KBM-7 (cell line): ENCODE measurements at regions not wholly inside any gene's neighbourhood (a gene's known extent, or its start where the extent isn't known, plus 50 kb on each side); places are given as distances from the start of the nearest gene placed in this dataset.

Experiments used
- DNase-seq: peaks from one replicate; pipeline ENCODE4 v3.0.0-alpha.2; 2015
- in situ Hi-C: fragments of 300-500 bp; cut with MboI; formaldehyde crosslinking; loops from 2 replicates; pipeline ENCODE4 v1.14.3; 2020; ENCODE audit warnings: low sequenced_read_pairs, low pct_unique_long_range_greater_than_20kb, mixed read lengths

DNA sequence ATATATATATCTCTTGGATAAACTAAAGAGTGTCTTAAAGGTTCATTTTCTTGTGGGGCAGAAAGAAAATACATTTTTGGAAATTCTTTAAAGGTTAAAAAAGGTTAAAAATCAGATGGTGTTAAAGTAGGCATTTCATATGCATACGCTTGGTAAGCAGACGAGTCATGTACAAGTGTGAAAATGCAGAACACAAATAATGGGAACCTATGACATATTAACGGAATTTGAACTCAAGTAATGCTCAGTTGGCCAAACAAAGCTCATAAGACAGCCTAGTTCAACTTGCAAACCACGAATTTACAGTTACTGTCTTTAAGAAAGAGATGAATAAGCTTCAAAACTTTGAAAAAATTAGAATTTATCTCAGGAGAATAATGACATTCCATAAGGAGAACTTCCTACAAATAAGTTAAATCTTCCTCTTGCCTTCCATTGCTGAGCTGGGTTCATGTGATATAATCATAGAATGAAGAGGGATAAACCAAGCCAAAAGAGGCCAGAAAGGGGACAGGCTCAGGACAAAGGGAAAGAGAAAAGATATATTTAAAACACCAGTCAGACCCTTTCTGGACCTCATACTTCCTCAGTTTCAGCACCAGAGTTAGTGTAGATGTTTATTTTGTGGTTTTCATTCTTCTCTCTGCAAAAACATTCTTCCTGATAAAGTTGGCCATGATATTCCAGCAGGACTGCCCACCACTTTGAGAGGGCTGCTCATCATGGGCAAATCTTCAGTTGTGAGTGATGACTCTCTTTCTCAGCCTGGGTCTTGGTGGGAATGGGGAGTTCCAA, 256.7 kb upstream of the CD180 start:
- in situ Hi-C loops = no loop called here
- peak; percentile 7 for DNase-seq

- in situ Hi-C loops = no loop called here
- DNase-seq = no peak
Measured at GRCh38 chr5:67451640-67452279, 255.2 kb upstream of the CD180 start.

DNA sequence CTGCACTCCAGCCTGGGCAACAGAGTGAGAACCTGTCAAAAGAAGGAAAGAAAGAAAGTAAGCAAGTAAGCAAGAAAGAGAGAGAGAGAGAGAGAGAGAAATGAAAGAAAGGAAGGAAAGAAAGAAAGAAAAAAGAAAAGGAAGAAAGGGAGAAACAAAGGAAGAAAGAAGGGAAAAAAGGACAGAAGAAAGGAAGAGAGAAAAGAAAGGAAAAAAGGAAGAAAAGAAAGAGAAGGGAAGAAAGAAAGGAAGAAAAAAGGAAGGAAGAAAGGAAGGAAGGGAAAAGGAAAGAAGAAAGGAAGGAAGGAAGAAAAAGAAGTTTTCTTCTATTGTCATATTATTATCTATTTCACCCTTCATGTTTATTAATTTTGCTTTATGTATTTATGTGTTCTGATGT, 251.1 kb upstream of the CD180 start:
- in situ Hi-C loops = no loop called here
- DNase-seq = no peak

DNA sequence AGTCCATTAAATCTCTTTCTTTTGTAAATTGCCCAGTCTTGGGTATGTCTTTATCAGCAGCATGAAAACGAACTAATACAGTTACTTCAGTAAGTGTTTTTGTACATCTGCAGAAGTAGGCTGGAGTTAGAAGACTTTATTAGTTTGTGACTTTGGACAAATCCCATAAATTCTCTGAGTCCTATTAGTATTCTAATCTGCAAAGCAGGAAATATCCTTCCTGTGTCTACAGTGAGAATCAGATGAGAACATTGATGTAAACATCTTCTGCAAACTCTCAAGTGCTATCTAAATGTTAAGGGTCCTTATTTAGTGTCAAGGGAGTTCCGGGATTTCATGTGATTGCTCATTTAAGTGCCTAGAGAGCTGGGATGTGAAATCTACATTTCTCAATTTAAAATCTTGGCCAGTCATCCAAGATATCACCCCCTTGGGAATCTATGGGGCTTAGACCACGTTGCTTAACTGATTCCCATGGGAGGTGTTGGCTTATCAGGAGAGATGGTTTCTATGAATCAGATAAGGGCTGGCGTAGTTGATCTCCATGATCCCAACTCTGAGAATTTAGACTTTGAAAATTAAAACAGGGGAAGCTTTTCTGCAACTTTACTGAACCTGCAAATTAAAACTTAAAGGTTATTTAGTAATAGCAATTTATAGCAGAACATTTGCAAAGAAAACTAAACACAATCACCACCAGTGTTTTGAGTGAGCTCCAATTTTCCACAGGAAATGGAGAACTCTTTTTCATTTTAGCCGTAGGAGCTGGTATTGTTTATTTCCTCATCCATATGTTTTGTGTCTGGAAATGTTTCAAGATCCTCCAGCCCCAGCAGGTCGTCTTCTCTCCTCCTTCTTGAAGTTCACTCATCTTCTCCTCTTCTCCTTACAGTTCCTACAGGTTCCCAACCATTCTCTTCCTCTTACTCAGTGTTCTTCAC, 241.6 kb upstream of the CD180 start:
- in situ Hi-C loops = no loop called here
- no peak for DNase-seq

DNA sequence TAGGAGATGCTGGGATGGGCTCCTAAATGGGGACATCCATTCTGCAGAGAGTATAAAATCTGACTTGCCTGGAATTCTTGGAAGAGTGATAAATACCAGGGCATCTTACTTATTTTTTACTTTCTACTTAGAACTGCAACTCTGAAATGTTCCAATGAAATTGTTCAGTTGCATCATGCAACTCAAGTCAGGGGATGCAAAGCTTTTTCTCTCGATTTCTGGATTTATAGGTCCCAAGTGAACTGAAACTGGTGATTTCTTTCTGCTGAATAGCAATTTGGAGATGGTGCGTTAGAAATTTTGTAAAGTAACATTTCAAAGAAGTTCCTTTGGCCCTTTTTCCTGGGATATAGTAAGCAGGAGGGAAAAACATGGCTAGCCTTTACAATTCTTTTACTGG, 238.4 kb upstream of the CD180 start:
- in situ Hi-C loops = no loop called here
- no peak for DNase-seq

DNA sequence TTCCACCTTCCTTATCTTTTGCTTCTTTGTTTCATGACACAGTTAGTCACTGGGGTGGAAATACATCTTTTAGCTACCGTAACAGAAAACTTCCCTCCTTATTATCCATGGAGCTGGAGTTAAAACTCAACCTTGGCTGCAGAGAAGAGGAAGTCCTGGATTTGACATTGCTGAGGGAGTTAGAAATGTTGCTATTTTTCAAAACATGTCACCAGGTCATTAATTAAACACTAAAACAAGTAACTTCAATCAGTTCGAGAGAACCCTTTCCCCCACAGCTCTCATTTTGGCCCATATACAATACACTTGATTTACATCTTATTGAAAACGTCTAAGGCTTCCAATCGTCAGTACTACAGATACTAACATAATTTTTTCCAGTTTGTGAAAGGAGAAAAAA, 237.9 kb upstream of the CD180 start:
- in situ Hi-C loops = no loop called here

DNA sequence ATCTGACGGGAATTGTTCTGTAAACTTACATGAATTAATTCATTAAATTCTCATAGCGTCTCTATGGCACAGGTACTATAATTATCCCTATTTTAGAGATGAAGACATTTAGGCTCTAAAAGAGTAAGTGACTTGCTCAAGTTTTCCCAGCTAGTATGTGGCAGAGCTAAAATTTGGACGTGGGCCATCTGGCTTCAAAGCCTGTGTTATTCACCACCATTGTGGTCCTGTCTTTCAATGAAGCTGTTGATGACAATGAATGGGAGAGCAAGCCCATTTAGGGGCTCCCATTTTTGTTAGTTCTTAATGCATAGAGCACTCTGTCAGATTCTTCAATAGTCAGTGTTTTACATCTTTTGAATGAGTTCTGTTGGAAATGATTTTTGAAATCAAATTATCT, 236.0 kb upstream of the CD180 start:
- no peak for DNase-seq
- in situ Hi-C loops = no loop called here

More for the DNA sequence above, 237.9 kb upstream of the CD180 start:
- no peak for DNase-seq

DNA sequence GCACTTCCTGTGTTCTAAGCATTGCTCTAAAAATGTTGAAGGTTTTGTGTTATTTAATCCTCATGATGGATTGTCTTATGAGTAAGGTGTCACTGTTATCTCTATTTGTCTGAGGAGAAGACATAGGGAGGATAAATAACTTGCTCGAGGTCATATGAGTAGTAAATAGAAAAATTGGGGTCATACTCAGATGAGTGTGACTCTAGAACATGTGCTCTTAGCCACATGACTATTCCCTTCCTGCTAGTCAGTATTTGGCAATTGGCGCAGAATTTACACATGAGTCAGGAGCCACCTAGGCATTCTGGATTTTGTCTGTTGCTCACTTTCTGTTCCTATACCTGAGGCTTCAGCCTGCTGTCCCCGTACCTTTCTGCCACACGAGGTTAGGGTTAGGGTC, 234.6 kb upstream of the CD180 start:
- DNase-seq = no peak
- in situ Hi-C loops = no loop called here

GRCh38 chr5:67427850-67428298, 231.3 kb upstream of the CD180 start:
- in situ Hi-C loops = no loop called here

GRCh38 chr5:67426961-67427849, 230.6 kb upstream of the CD180 start:
- DNase-seq = no peak

More at GRCh38 chr5:67427850-67428298, 231.3 kb upstream of the CD180 start:
- DNase-seq = no peak

DNA sequence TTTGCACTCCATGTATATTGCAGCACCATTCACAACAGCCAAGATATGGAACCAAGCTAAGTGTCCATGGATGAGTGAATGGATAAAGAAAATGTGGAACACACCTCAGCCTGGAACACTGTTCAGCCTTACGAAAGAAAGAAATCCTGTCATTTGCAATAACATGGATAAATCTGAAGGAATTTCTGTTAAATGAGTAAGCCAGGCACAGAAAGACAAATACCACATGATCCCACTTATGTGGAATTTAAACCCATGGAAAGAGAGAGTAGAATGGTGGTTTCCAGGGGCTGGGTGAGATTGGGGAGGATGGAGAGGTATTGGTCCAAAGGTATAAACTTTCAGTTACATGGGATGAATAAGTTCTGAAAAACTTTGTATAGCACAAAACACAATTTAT, 228.9 kb upstream of the CD180 start:
- no peak for DNase-seq
- in situ Hi-C loops = no loop called here

More at GRCh38 chr5:67426961-67427849, 230.6 kb upstream of the CD180 start:
- in situ Hi-C loops = no loop called here

DNA sequence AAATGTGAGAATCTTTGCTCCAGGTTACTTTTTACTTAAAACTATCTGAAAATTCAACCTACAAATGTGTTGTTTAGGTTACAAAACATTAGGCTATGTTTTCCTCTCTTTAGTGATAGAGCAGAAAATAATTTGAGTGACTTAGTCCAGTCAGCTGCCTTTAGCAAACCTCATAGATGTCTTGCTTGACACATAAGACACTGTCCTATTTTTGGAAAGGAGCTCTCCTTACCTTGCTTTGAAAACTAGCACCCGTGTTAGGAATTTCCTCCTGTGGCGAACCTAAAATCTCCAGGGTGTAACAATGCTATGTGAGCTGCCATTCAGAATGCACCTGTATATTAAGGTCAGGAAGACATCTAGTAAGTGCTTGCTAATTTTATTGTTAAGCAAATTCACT, 221.2 kb upstream of the CD180 start:
- no peak for DNase-seq
- in situ Hi-C loops = no loop called here

DNA sequence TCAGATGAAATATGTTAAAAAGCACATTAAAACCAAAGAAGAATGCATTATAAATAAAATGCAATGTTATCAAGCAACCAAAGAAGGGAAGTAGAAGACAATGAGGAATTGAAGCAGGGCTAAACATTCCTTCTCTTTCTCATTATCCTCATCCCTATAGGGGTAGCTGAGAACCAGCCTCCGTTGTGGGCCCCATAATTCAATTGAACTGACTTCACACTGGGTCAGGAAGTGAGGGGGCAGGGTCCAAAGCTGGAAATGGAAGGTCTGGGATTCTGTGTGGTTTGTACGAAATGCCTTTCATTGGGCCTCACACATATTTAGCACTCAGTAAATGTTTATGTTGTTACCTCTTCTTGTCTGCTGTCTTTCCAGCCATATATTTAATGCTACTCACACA, 220.4 kb upstream of the CD180 start:
- in situ Hi-C loops = no loop called here
- DNase-seq = no peak

DNA sequence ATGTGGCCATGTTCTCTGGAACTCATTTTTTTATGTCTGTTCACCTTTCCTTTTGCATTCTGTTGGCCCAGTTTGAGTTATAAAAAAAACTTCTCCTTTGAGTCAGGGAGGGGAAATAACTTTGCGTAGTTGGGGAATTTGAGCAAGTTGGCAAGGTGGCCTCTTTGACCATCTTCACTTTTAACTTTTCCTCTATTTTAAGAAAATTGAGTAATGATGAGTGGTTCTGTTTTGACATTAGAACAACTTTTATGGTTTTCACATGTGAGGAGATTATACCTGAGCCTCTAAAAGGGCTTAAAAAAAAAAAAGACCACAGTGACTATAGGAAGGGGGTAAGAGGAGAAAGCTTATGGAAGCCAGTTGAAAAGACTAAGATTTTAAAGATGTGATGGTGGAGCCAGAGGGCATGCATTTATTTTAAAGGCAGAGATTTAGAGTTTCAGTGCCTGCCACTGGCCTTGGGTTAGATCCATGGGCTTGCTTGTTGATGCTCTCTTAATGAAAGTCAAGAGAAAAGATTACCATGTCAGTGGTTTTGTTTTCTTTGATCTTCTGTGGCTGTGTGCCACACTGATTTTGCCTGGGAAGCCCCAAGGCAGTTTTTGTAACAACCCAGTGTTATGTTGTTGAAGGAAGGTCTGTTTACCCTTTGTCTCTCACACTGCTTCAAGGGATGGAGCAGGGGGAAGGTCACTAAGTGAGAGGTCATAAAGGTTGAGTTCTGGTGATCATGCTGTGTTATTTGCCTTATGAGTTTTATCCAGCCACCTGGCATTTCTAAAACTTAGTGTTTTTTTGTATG, 219.7 kb upstream of the CD180 start:
- no peak for DNase-seq
- in situ Hi-C loops = no loop called here

DNA sequence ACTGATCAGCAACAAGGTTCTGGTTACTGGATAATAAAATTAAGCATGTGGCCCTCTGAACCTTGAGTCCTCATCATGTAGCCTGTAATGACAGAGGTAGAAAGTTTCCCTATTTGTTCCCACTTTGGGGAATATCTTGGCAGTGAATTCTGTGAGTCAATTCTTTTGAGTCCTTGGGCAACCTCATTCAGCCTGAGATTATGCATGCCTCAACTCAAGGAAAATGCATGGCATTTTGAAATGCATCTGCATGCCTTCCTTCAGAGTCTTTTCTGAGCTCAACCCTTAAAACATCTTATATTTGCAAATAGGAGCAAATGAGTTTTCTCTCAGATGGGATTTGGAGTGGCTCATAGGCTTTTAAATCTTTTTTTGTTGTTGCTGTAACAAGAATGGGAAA, 218.1 kb upstream of the CD180 start:
- DNase-seq = no peak
- in situ Hi-C loops = no loop called here

- no peak for DNase-seq
- in situ Hi-C loops = no loop called here
Measured at GRCh38 chr5:67413721-67414120, 217.1 kb upstream of the CD180 start.

DNA sequence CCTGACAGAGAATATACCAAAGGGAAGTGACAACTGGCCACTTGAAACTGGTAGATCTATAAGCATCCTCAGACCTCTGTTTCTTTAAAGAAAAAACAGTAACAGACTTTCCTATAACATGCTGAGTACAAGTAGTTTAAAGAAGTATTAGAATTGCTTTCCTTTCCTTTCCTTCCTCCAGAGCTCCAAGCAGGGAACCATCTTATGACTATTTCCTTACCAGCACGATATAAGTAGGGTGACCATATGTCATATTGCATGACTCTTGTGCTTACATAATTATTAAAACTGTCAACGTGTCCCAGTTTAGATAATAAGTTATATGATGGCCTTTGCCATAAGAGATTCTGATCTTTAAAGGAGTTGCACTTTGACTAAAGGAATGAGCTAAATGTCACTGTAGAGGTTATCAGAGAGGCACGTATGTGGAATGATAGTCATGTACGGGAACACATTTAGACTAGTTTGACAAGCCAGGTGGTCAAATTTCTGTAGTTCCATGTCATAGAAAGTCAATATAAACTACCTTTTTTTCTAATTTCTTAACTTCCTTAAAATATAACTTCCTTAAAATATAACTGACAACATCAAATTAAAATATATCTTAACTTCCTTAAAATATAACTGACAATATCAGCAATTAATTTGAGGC, 212.7 kb upstream of the CD180 start:
- in situ Hi-C loops = no loop called here
- DNase-seq = peak; percentile 40

- in situ Hi-C loops = no loop called here
- no peak for DNase-seq
Measured at GRCh38 chr5:67407979-67408378, 211.4 kb upstream of the CD180 start.
